GM20000 (cell line): ENCODE measurements at regions not wholly inside any gene's neighbourhood (a gene's known extent, or its start where the extent isn't known, plus 50 kb on each side); places are given as distances from the start of the nearest gene placed in this dataset.

Source experiments
- DNase-seq: peaks from one replicate; pipeline ENCODE4 v3.0.0; 2012; ENCODE audit warnings: low spot score
- CTCF ChIP-seq: IDR thresholded peaks from 2 replicates; pipeline ENCODE4 v1.5.1; 2012; ENCODE audit warnings: mild to moderate bottlenecking, control low read depth; ENCODE audit errors: extremely low read depth, missing control alignments

- DNase-seq = no peak
- no peak for TF ChIP-seq CTCF
These were observed 435.4 kb downstream of the MMUT start for GRCh38 chr6:49027644-49028043.

GRCh38 chr6:49025273-49026240, 437.5 kb downstream of the MMUT start:
- DNase-seq = no peak
- TF ChIP-seq CTCF = no peak

- no peak for DNase-seq
- no peak for TF ChIP-seq CTCF
These were observed 458.3 kb downstream of the MMUT start for GRCh38 chr6:49004801-49005200.

- DNase-seq = no peak
- TF ChIP-seq CTCF = no peak
These were observed 459.7 kb downstream of the MMUT start for GRCh38 chr6:49003348-49003747.

- no peak for TF ChIP-seq CTCF
- no peak for DNase-seq
These were observed 461.1 kb downstream of the MMUT start for GRCh38 chr6:49001856-49002541.

- DNase-seq = no peak
- no peak for TF ChIP-seq CTCF
These were observed 464.5 kb downstream of the MMUT start for GRCh38 chr6:48998574-48998973.

- no peak for TF ChIP-seq CTCF
- no peak for DNase-seq
These were observed 466.5 kb downstream of the MMUT start for GRCh38 chr6:48996461-48997119.
